ENCODE measurements at regions not wholly inside any gene's neighbourhood (a gene's known extent, or its start where the extent isn't known, plus 50 kb on each side); places are given as distances from the start of the nearest gene placed in this dataset.

DNA sequence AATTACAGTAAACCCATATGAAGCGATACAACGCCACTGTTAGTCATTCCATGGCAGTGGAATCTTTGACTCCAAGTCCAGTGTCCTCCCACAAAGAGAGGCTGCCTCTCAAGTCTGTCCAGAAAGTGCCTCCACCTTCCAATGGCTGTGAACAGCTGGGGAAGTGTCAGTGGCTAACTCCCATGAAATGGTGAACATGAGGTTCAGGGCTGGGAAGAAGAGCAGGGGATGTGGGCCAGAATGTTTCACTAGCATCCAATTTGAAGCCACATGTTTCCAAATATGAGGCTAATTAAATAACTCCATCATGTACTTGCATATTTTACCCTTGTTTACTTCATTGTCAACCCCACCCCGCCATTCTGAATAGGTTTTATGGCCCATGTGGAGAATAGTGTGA, 53.1 kb upstream of the CHST15 start:
- H3K27ac ChIP-seq: no peak overlapping the region
- H3K4me3 Mint-ChIP-seq: no peak overlapping the region
- H3K36me3 ChIP-seq: no peaks in the 10 kb centered on the region
- H3F3A ChIP-seq (ENCODE audit: low read depth): peaks cover 24% of the 10 kb centered on the region
- no peak overlapping the region for H3K9ac ChIP-seq
- H3K27me3 Mint-ChIP-seq (ENCODE audit: insufficient read depth, low read depth): peaks cover 5% of the 10 kb centered on the region
- peaks cover 36% of the 10 kb centered on the region for H3K4me1 ChIP-seq
- H3K36me3 Mint-ChIP-seq: no peaks in the 10 kb centered on the region
- TF ChIP-seq EZH2phosphoT487 (IDR thresholded peaks at IDR 0.05) (no peak), EZH2 (IDR thresholded peaks at IDR 0.05) (no peak)
- TF ChIP-seq, protein P1, sequence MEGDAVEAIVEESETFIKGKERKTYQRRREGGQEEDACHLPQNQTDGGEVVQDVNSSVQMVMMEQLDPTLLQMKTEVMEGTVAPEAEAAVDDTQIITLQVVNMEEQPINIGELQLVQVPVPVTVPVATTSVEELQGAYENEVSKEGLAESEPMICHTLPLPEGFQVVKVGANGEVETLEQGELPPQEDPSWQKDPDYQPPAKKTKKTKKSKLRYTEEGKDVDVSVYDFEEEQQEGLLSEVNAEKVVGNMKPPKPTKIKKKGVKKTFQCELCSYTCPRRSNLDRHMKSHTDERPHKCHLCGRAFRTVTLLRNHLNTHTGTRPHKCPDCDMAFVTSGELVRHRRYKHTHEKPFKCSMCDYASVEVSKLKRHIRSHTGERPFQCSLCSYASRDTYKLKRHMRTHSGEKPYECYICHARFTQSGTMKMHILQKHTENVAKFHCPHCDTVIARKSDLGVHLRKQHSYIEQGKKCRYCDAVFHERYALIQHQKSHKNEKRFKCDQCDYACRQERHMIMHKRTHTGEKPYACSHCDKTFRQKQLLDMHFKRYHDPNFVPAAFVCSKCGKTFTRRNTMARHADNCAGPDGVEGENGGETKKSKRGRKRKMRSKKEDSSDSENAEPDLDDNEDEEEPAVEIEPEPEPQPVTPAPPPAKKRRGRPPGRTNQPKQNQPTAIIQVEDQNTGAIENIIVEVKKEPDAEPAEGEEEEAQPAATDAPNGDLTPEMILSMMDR (IDR thresholded peaks at IDR 0.05): no peak
- no peaks in the 10 kb centered on the region for H3K9me3 ChIP-seq (ENCODE audit: low read depth)
- peaks cover 23% of the 10 kb centered on the region for H3K4me1 Mint-ChIP-seq
- H2AFZ ChIP-seq (replicated peaks): no peak overlapping the region
- H4K20me1 ChIP-seq (ENCODE audit: low read depth): no peaks in the 10 kb centered on the region
- no peaks in the 10 kb centered on the region for H3K9me3 Mint-ChIP-seq
- H3K4me3 ChIP-seq: no peak overlapping the region
- no peak overlapping the region for H3K27ac Mint-ChIP-seq
- no peaks in the 10 kb centered on the region for H3K27me3 ChIP-seq
- no peak for DNase-seq (ENCODE audit: low spot score)
- H3K79me2 ChIP-seq (ENCODE audit: low read depth): no peaks in the 10 kb centered on the region
- H3K4me2 ChIP-seq: no peak overlapping the region

DNA sequence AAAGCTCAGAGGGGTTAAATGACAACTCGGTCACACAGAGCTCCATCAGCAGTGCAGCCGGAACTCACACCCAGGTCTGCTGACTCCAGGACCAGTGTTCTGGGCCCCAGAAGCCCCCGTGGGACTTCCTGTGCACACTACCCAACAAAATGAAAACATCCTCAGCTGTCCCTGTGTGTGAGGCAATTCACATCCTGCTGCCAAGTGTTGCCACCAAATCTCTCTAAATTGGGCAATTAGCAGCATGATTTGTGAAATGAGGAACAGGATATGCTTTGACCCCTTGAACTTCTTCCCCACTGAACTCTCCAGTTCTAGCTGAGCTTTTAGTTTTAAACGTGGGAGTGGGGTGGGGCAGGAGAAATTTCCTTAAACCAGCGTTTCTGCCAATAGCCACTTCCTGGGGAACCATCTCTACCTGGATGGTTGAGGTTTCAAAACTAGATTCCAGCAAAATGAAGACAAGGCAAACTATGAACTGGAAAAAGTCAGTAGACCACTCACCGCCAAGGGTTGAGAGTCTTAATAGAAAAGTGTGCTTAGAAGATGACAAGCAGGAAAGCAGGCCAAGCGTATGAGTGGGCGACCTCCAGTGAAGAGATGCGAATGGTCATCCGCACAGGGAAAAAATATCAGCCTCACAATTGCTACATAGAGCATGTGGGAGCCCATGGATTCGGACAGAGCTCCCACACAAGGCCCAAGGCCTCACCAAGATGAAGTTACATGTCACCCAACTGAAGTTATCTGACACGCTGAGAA, 51.9 kb upstream of the CHST15 start:
- H3K27ac ChIP-seq: no peak overlapping the region
- no peaks in the 10 kb centered on the region for H3K36me3 Mint-ChIP-seq
- H3K9me3 Mint-ChIP-seq: peaks cover 1% of the 10 kb centered on the region
- H3K27me3 ChIP-seq: no peaks in the 10 kb centered on the region
- H3K4me3 Mint-ChIP-seq: no peak overlapping the region
- no peaks in the 10 kb centered on the region for H3K79me2 ChIP-seq (ENCODE audit: low read depth)
- no peak overlapping the region for H3K4me2 ChIP-seq
- no peak for DNase-seq (ENCODE audit: low spot score)
- H3K27me3 Mint-ChIP-seq (ENCODE audit: insufficient read depth, low read depth): peaks cover 5% of the 10 kb centered on the region
- no peak overlapping the region for H2AFZ ChIP-seq (replicated peaks)
- H3K9me3 ChIP-seq (ENCODE audit: low read depth): no peaks in the 10 kb centered on the region
- H4K20me1 ChIP-seq (ENCODE audit: low read depth): no peaks in the 10 kb centered on the region
- no peak overlapping the region for H3K4me3 ChIP-seq
- no peaks in the 10 kb centered on the region for H3K36me3 ChIP-seq
- no peak overlapping the region for H3K9ac ChIP-seq
- no peak overlapping the region for H3K27ac Mint-ChIP-seq
- H3K4me1 Mint-ChIP-seq: peaks cover 16% of the 10 kb centered on the region
- peaks cover 19% of the 10 kb centered on the region for H3F3A ChIP-seq (ENCODE audit: low read depth)
- TF ChIP-seq EZH2 (IDR thresholded peaks at IDR 0.05) (no peak), EZH2phosphoT487 (IDR thresholded peaks at IDR 0.05) (no peak)
- TF ChIP-seq, protein P1 (IDR thresholded peaks at IDR 0.05): no peak
- H3K4me1 ChIP-seq: peaks cover 26% of the 10 kb centered on the region

DNA sequence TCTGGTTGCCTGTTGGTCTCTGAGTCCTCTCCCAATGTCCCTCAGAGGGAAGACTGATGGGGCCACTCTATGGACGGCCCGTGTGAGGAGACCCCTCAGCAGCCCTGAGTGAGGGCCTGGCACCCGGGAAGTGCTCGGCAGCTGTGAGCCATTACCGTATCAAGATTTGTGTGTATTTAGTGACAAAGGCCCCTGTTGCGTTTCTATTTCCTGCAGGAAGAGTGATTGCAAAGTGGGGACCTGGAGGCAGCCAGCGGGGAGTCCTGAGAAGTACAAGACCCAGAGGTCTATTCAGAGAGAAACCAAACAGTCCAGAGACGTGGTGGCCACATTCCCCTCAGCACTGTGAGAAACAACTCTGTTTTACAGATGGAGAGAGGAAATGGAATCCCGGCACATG, 51.1 kb upstream of the CHST15 start:
- Histone ChIP-seq H3K9me3 (ENCODE audit: low read depth) (no peaks in the 10 kb centered on the region), H3K4me1 (peaks cover 18% of the 10 kb centered on the region), H3K79me2 (ENCODE audit: low read depth) (no peaks in the 10 kb centered on the region), H3F3A (ENCODE audit: low read depth) (peaks cover 12% of the 10 kb centered on the region), H3K27ac (no peak overlapping the region), H3K27me3 (no peaks in the 10 kb centered on the region), H3K9ac (no peak overlapping the region), H2AFZ (replicated peaks) (no peak overlapping the region), H4K20me1 (ENCODE audit: low read depth) (no peaks in the 10 kb centered on the region), H3K4me2 (no peak overlapping the region), H3K36me3 (no peaks in the 10 kb centered on the region), H3K4me3 (no peak overlapping the region)
- H3K9me3 Mint-ChIP-seq: peaks cover 4% of the 10 kb centered on the region
- TF ChIP-seq EZH2 (IDR thresholded peaks at IDR 0.05) (no peak), EZH2phosphoT487 (IDR thresholded peaks at IDR 0.05) (no peak)
- TF ChIP-seq, protein P1 (IDR thresholded peaks at IDR 0.05): no peak
- peaks cover 9% of the 10 kb centered on the region for H3K4me1 Mint-ChIP-seq
- H3K27me3 Mint-ChIP-seq (ENCODE audit: insufficient read depth, low read depth): peaks cover 5% of the 10 kb centered on the region
- no peaks in the 10 kb centered on the region for H3K36me3 Mint-ChIP-seq
- H3K4me3 Mint-ChIP-seq: no peak overlapping the region
- H3K27ac Mint-ChIP-seq: no peak overlapping the region
- no peak for DNase-seq (ENCODE audit: low spot score)
